ENCODE measurements at regions not wholly inside any gene's neighbourhood (a gene's known extent, or its start where the extent isn't known, plus 50 kb on each side); places are given as distances from the start of the nearest gene placed in this dataset.

- Histone ChIP-seq H3K4me1 (ENCODE audit: low read length) (no peaks in the 10 kb centered on the region), H2AFZ (ENCODE audit: low read length) (no peak overlapping the region), H3K9ac (ENCODE audit: low read length) (no peak overlapping the region), H3K27ac (ENCODE audit: low read length) (no peak overlapping the region), H3K79me2 (ENCODE audit: low read length) (no peaks in the 10 kb centered on the region), H3K36me3 (replicated peaks; ENCODE audit: insufficient read depth, low read length) (no peaks in the 10 kb centered on the region), H3F3A (ENCODE audit: insufficient read depth, low read length) (no peaks in the 10 kb centered on the region), H3K27me3 (replicated peaks; ENCODE audit: insufficient read depth, low read length) (no peaks in the 10 kb centered on the region), H3K9me2 (replicated peaks; ENCODE audit: insufficient read depth, low read length) (no peaks in the 10 kb centered on the region), H3K4me2 (ENCODE audit: low read depth, low read length) (no peak overlapping the region), H4K20me1 (ENCODE audit: insufficient read depth, low read length) (no peaks in the 10 kb centered on the region), H3K9me3 (replicated peaks; ENCODE audit: insufficient read depth, low read length) (no peaks in the 10 kb centered on the region), H3K4me3 (ENCODE audit: low read length) (no peak overlapping the region)
- no peak for TF ChIP-seq EZH2 (optimal IDR thresholded peaks at IDR 0.05; ENCODE audit: low read depth, low read length)
- TF ChIP-seq EZH2phosphoT487 (IDR thresholded peaks at IDR 0.05; ENCODE audit: low read length) = no peak
- no peak for TF ChIP-seq CTCF (IDR thresholded peaks at IDR 0.05; ENCODE audit: low read length)
- DNase-seq = no peak
Measured at GRCh38 chr1:73475316-73475870, 722.6 kb downstream of the LRRIQ3 start.

- H3K9me2 ChIP-seq (replicated peaks; ENCODE audit: insufficient read depth, low read length) = no peaks in the 10 kb centered on the region
- no peaks in the 10 kb centered on the region for H3F3A ChIP-seq (ENCODE audit: insufficient read depth, low read length)
- H3K36me3 ChIP-seq (replicated peaks; ENCODE audit: insufficient read depth, low read length) = no peaks in the 10 kb centered on the region
- no peak overlapping the region for H3K4me3 ChIP-seq (ENCODE audit: low read length)
- no peak overlapping the region for H3K27ac ChIP-seq (ENCODE audit: low read length)
- H2AFZ ChIP-seq (ENCODE audit: low read length) = no peak overlapping the region
- no peak for DNase-seq
- H4K20me1 ChIP-seq (ENCODE audit: insufficient read depth, low read length) = no peaks in the 10 kb centered on the region
- no peaks in the 10 kb centered on the region for H3K27me3 ChIP-seq (replicated peaks; ENCODE audit: insufficient read depth, low read length)
- no peak overlapping the region for H3K9ac ChIP-seq (ENCODE audit: low read length)
- no peaks in the 10 kb centered on the region for H3K79me2 ChIP-seq (ENCODE audit: low read length)
- H3K4me2 ChIP-seq (ENCODE audit: low read depth, low read length) = no peak overlapping the region
- H3K4me1 ChIP-seq (ENCODE audit: low read length) = no peaks in the 10 kb centered on the region
- TF ChIP-seq CTCF (IDR thresholded peaks at IDR 0.05; ENCODE audit: low read length) = no peak
- TF ChIP-seq EZH2phosphoT487 (IDR thresholded peaks at IDR 0.05; ENCODE audit: low read length) = no peak
- no peak for TF ChIP-seq EZH2 (optimal IDR thresholded peaks at IDR 0.05; ENCODE audit: low read depth, low read length)
- H3K9me3 ChIP-seq (replicated peaks; ENCODE audit: insufficient read depth, low read length) = no peaks in the 10 kb centered on the region
Measured at GRCh38 chr1:73472810-73473209, 725.2 kb downstream of the LRRIQ3 start.

- Histone ChIP-seq H3K79me2 (ENCODE audit: low read length) (no peaks in the 10 kb centered on the region), H2AFZ (ENCODE audit: low read length) (no peak overlapping the region), H3K27me3 (replicated peaks; ENCODE audit: insufficient read depth, low read length) (no peaks in the 10 kb centered on the region), H3K4me1 (ENCODE audit: low read length) (no peaks in the 10 kb centered on the region), H3K4me2 (ENCODE audit: low read depth, low read length) (no peak overlapping the region), H3K36me3 (replicated peaks; ENCODE audit: insufficient read depth, low read length) (no peaks in the 10 kb centered on the region), H3K27ac (ENCODE audit: low read length) (no peak overlapping the region), H3K9ac (ENCODE audit: low read length) (no peak overlapping the region), H3K9me3 (replicated peaks; ENCODE audit: insufficient read depth, low read length) (no peaks in the 10 kb centered on the region), H3K4me3 (ENCODE audit: low read length) (no peak overlapping the region), H3K9me2 (replicated peaks; ENCODE audit: insufficient read depth, low read length) (no peaks in the 10 kb centered on the region), H3F3A (ENCODE audit: insufficient read depth, low read length) (no peaks in the 10 kb centered on the region), H4K20me1 (ENCODE audit: insufficient read depth, low read length) (no peaks in the 10 kb centered on the region)
- DNase-seq = no peak
- TF ChIP-seq CTCF (IDR thresholded peaks at IDR 0.05; ENCODE audit: low read length) (no peak), EZH2 (optimal IDR thresholded peaks at IDR 0.05; ENCODE audit: low read depth, low read length) (no peak), EZH2phosphoT487 (IDR thresholded peaks at IDR 0.05; ENCODE audit: low read length) (no peak)
Measured at GRCh38 chr1:73467731-73468130, 730.2 kb downstream of the LRRIQ3 start.
